Gastroesophageal sphincter (tissue), 3 donors: ENCODE measurements at regions not wholly inside any gene's neighbourhood (a gene's known extent, or its start where the extent isn't known, plus 50 kb on each side); places are given as distances from the start of the nearest gene placed in this dataset.

Experiments used
- CTCF ChIP-seq, 4 experiments: fragments of 200-600 bp in 2 of 4; fragments of 450-650 bp in 2 of 4; sonication (generic) in 1 of 4; IDR thresholded peaks; one replicate each; pipeline ENCODE4 v1.5.1; 2017 to 2019; ENCODE audit warnings: antibody characterized with exemption in 4 of 4, mild to moderate bottlenecking in 2 of 4, moderate library complexity in 2 of 4
- POLR2A ChIP-seq, 2 donors: fragments of 450-650 bp; IDR thresholded peaks; one replicate each; pipeline ENCODE4 v1.6.1; 2017; ENCODE audit warnings: antibody characterized with exemption in 2 of 2, mild to moderate bottlenecking in 2 of 2, moderate library complexity in 1 of 2
- POLR2AphosphoS5 ChIP-seq: sonication (generic); formaldehyde crosslinking; IDR thresholded peaks from one replicate; pipeline ENCODE4 v1.6.1; 2017; ENCODE audit warnings: antibody characterized with exemption

- TF ChIP-seq POLR2A (IDR thresholded peaks at IDR 0.05), result no peak
- TF ChIP-seq CTCF (IDR thresholded peaks at IDR 0.05), result no peak
- no peak for TF ChIP-seq POLR2AphosphoS5
These were observed 450.9 kb upstream of the THRB start for GRCh38 chr3:24945563-24945962.
